B cell (primary cell): ENCODE measurements at regions not wholly inside any gene's neighbourhood (a gene's known extent, or its start where the extent isn't known, plus 50 kb on each side); places are given as distances from the start of the nearest gene placed in this dataset.

Experiments
- EZH2 ChIP-seq: IDR thresholded peaks from 2 replicates; pipeline ENCODE4 v1.6.1; 2012; ENCODE audit warnings: borderline replicate concordance, low read depth, mild to moderate bottlenecking, moderate library complexity, low read length; ENCODE audit not compliant: insufficient read depth, poor library complexity, severe bottlenecking
- TF ChIP-seq, protein P1 (sequence below): fragments of 200-600 bp; IDR thresholded peaks from one replicate; pipeline ENCODE4 v1.8.0; 2022; ENCODE audit warnings: antibody characterized with exemption, mild to moderate bottlenecking

DNA sequence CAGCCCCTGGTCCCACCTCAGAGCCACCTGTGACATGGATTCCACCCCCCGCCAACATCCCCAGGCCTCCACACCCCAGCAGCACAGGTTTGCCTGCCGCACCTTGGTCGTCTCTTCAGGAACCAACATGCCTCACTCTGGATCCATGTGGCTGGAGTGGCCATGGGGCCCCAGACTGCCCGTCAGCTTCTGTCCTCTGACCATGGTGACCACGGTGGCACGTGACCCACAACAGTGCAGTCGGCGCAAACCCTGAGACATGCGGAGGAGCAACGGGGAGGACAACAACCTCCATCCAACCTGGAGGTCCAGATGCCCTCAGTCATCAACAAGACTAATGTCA, 85.6 kb downstream of the ANKRD60 start:
- TF ChIP-seq, protein P1, sequence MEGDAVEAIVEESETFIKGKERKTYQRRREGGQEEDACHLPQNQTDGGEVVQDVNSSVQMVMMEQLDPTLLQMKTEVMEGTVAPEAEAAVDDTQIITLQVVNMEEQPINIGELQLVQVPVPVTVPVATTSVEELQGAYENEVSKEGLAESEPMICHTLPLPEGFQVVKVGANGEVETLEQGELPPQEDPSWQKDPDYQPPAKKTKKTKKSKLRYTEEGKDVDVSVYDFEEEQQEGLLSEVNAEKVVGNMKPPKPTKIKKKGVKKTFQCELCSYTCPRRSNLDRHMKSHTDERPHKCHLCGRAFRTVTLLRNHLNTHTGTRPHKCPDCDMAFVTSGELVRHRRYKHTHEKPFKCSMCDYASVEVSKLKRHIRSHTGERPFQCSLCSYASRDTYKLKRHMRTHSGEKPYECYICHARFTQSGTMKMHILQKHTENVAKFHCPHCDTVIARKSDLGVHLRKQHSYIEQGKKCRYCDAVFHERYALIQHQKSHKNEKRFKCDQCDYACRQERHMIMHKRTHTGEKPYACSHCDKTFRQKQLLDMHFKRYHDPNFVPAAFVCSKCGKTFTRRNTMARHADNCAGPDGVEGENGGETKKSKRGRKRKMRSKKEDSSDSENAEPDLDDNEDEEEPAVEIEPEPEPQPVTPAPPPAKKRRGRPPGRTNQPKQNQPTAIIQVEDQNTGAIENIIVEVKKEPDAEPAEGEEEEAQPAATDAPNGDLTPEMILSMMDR: no peak
- TF ChIP-seq EZH2: no peak
